H9 (cell line): ENCODE measurements at regions not wholly inside any gene's neighbourhood (a gene's known extent, or its start where the extent isn't known, plus 50 kb on each side); places are given as distances from the start of the nearest gene placed in this dataset.
A peak's percentile ranks its signal among the peaks of the same experiment; 100 is the strongest.

Source experiments
- DNase-seq: peaks from one replicate; pipeline ENCODE4 v3.0.0-alpha.2; 2017
- H2AFZ ChIP-seq: one replicate; pipeline ENCODE4 v1.6.1; 2013; ENCODE audit warnings: mild to moderate bottlenecking, low read length, control low read depth, moderate library complexity
- H2AK5ac ChIP-seq: 2 replicates; pipeline ENCODE4 v1.6.1; 2013; ENCODE audit warnings: low read length, control low read depth, mixed read lengths; ENCODE audit not compliant: insufficient read length
- H2BK120ac ChIP-seq: one replicate; pipeline ENCODE4 v1.6.1; 2013; ENCODE audit warnings: low read depth, mild to moderate bottlenecking, low read length, control low read depth, inconsistent platforms; ENCODE audit not compliant: poor library complexity, severe bottlenecking
- H2BK12ac ChIP-seq: 2 replicates; pipeline ENCODE4 v1.6.1; 2013; ENCODE audit warnings: low read length, control low read depth, mixed read lengths, low read depth; ENCODE audit not compliant: insufficient read length
- H2BK15ac ChIP-seq: 2 replicates; pipeline ENCODE4 v1.6.1; 2013; ENCODE audit warnings: low read depth, low read length, control low read depth
- H2BK20ac ChIP-seq: one replicate; pipeline ENCODE4 v1.6.1; 2013; ENCODE audit warnings: low read depth, mild to moderate bottlenecking, low read length, control low read depth, inconsistent platforms; ENCODE audit not compliant: poor library complexity, severe bottlenecking
- H2BK5ac ChIP-seq: 2 replicates; pipeline ENCODE4 v1.6.1; 2013; ENCODE audit warnings: low read length, control low read depth, mixed read lengths; ENCODE audit not compliant: insufficient read length
- H3K14ac ChIP-seq: 2 replicates; pipeline ENCODE4 v1.6.1; 2013; ENCODE audit warnings: low read length, control low read depth; ENCODE audit not compliant: insufficient read depth
- H3K18ac ChIP-seq: 2 replicates; pipeline ENCODE4 v1.6.1; 2013; ENCODE audit warnings: low read depth, mild to moderate bottlenecking, mixed read lengths, low read length, control low read depth; ENCODE audit not compliant: insufficient read length
- H3K23ac ChIP-seq: 2 replicates; pipeline ENCODE4 v1.6.1; 2013; ENCODE audit warnings: low read length, control low read depth, mixed read lengths, low read depth; ENCODE audit not compliant: insufficient read length
- H3K23me2 ChIP-seq: 2 replicates; pipeline ENCODE4 v1.6.1; 2013; ENCODE audit warnings: low read depth, mild to moderate bottlenecking, mixed read lengths, low read length, control low read depth; ENCODE audit not compliant: insufficient read length, poor library complexity, severe bottlenecking
- H3K27ac ChIP-seq: 2 replicates; pipeline ENCODE4 v1.5.1; 2013; ENCODE audit warnings: low read length, control low read depth, mixed read lengths, low read depth; ENCODE audit not compliant: insufficient read length
- H3K27me3 ChIP-seq: 2 replicates; pipeline ENCODE4 v1.6.1; 2013; ENCODE audit warnings: low read length, control low read depth, inconsistent platforms; ENCODE audit not compliant: insufficient read depth
- H3K4ac ChIP-seq: 2 replicates; pipeline ENCODE4 v1.6.1; 2013; ENCODE audit warnings: low read depth, mild to moderate bottlenecking, control low read depth, inconsistent platforms, low read length, moderate library complexity
- H3K4me1 ChIP-seq: 2 replicates; pipeline ENCODE4 v1.6.1; 2013; ENCODE audit warnings: low read length, control low read depth, inconsistent platforms; ENCODE audit not compliant: insufficient read depth
- H3K4me2 ChIP-seq: 2 replicates; pipeline ENCODE4 v1.6.1; 2013; ENCODE audit warnings: low read length, control low read depth, mixed read lengths; ENCODE audit not compliant: insufficient read length, insufficient read depth
- H3K56ac ChIP-seq: 2 replicates; pipeline ENCODE4 v1.6.1; 2013; ENCODE audit warnings: low read depth, mild to moderate bottlenecking, mixed read lengths, low read length, control low read depth; ENCODE audit not compliant: insufficient read length
- H3K79me1 ChIP-seq: 2 replicates; pipeline ENCODE4 v1.6.1; 2013; ENCODE audit warnings: low read depth, mild to moderate bottlenecking, moderate library complexity, low read length, control low read depth, inconsistent platforms; ENCODE audit not compliant: insufficient read depth, poor library complexity, severe bottlenecking
- H3K79me2 ChIP-seq: 2 replicates; pipeline ENCODE4 v1.6.1; 2013; ENCODE audit warnings: low read length, control low read depth, inconsistent platforms; ENCODE audit not compliant: insufficient read depth
- H3K9ac ChIP-seq: 2 replicates; pipeline ENCODE4 v1.6.1; 2013; ENCODE audit warnings: low read length, control low read depth, mixed read lengths; ENCODE audit not compliant: insufficient read length; ENCODE audit errors: extremely low read depth
- H3K9me3 ChIP-seq: one replicate; pipeline ENCODE4 v1.6.1; 2013; ENCODE audit warnings: low read depth, low read length, inconsistent platforms; ENCODE audit not compliant: control insufficient read depth
- H3T11ph ChIP-seq: one replicate; pipeline ENCODE4 v1.6.1; 2013; ENCODE audit warnings: mild to moderate bottlenecking, low read length, control low read depth, inconsistent platforms
- H4K20me1 ChIP-seq: one replicate; pipeline ENCODE4 v1.6.1; 2013; ENCODE audit not compliant: control insufficient read depth, insufficient read length, insufficient read depth
- H4K5ac ChIP-seq: 2 replicates; pipeline ENCODE4 v1.6.1; 2013; ENCODE audit warnings: low read depth, mild to moderate bottlenecking, mixed read lengths, low read length, control low read depth; ENCODE audit not compliant: insufficient read length
- H4K8ac ChIP-seq: replicated peaks from 2 replicates; pipeline ENCODE4 v1.6.1; 2013; ENCODE audit warnings: low read length, control low read depth, mixed read lengths, low read depth; ENCODE audit not compliant: insufficient read length
- H4K91ac ChIP-seq: 2 replicates; pipeline ENCODE4 v1.6.1; 2013; ENCODE audit warnings: low read depth, mild to moderate bottlenecking, moderate library complexity, mixed read lengths, low read length, control low read depth; ENCODE audit not compliant: insufficient read length
- H3K27ac Mint-ChIP-seq, 3 experiments: 2 replicates in 2 of 3; 3 replicates in 1 of 3; pipeline ENCODE4 v1.8.0; 2020 to 2021; ENCODE audit warnings: mixed read lengths in 3 of 3, mild to moderate bottlenecking in 1 of 3, moderate library complexity in 1 of 3
- H3K27me3 Mint-ChIP-seq: 2 replicates; pipeline ENCODE4 v1.8.0; 2021; ENCODE audit warnings: low read depth, mild to moderate bottlenecking, moderate library complexity, mixed read lengths
- H3K36me3 Mint-ChIP-seq, 3 experiments: 2 replicates in 2 of 3; 3 replicates in 1 of 3; pipeline ENCODE4 v1.8.0; 2020 to 2021; ENCODE audit warnings: low read depth in 3 of 3, mixed read lengths in 3 of 3; ENCODE audit not compliant: insufficient read depth in 1 of 3
- H3K4me1 Mint-ChIP-seq, 2 experiments: 2 replicates each; pipeline ENCODE4 v1.8.0; 2020; ENCODE audit warnings: mixed read lengths in 2 of 2
- H3K4me3 Mint-ChIP-seq, 2 experiments: 2 replicates in 1 of 2; 3 replicates in 1 of 2; pipeline ENCODE4 v1.8.0; 2020 to 2021; ENCODE audit warnings: mild to moderate bottlenecking in 2 of 2, mixed read lengths in 2 of 2, moderate library complexity in 1 of 2
- H3K9me3 Mint-ChIP-seq, 2 experiments: 2 replicates in 1 of 2; 3 replicates in 1 of 2; pipeline ENCODE4 v1.8.0; 2020; ENCODE audit warnings: mild to moderate bottlenecking in 2 of 2, mixed read lengths in 2 of 2, moderate library complexity in 1 of 2
- WGBS: extraction: QIAGEN DNeasy Blood & Tissue Kit; methylation state at CpG from one replicate; pipeline ENCODE4 v1.1.7; 2013; ENCODE audit warnings: missing lambda C conversion rate, low lambda C conversion rate, mixed read lengths; ENCODE audit not compliant: insufficient read length; ENCODE audit errors: extremely low coverage; 5-methylcytosine and 5-hydroxymethylcytosine counted together
- TF ChIP-seq, protein P1 (sequence below): fragments of 200-600 bp; sonication (generic); conservative IDR thresholded peaks from 3 replicates; pipeline ENCODE4 v1.8.0; 2021; ENCODE audit warnings: antibody characterized with exemption, mild to moderate bottlenecking

DNA sequence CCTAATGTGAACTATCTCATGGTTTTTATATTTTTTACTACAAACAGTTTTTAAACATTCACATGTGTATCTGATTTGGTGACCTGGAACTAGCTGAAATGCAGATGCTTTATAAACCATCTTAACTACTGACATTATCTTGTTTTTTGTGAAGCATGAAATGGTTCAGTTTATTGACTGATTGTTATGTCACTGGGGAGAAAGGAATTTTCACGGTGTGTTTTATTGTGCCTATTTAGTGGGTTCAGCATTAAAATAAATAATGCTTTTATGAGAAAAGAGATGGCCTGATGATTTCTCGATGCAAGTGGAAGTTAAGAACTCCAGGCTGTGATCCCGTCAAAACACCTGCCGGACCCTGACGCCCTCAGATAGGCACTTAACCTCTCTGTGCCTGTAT lies 79.9 kb upstream of the KIF26B start:
- no peak overlapping the region for H3K4me3 Mint-ChIP-seq
- H3K79me1 ChIP-seq = no peaks in the 10 kb centered on the region
- TF ChIP-seq, protein P1, sequence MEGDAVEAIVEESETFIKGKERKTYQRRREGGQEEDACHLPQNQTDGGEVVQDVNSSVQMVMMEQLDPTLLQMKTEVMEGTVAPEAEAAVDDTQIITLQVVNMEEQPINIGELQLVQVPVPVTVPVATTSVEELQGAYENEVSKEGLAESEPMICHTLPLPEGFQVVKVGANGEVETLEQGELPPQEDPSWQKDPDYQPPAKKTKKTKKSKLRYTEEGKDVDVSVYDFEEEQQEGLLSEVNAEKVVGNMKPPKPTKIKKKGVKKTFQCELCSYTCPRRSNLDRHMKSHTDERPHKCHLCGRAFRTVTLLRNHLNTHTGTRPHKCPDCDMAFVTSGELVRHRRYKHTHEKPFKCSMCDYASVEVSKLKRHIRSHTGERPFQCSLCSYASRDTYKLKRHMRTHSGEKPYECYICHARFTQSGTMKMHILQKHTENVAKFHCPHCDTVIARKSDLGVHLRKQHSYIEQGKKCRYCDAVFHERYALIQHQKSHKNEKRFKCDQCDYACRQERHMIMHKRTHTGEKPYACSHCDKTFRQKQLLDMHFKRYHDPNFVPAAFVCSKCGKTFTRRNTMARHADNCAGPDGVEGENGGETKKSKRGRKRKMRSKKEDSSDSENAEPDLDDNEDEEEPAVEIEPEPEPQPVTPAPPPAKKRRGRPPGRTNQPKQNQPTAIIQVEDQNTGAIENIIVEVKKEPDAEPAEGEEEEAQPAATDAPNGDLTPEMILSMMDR = no peak
- no peak overlapping the region for H3K23ac ChIP-seq
- no peaks in the 10 kb centered on the region for H4K20me1 ChIP-seq
- H2AFZ ChIP-seq = no peak overlapping the region
- H3K4ac ChIP-seq = no peak overlapping the region
- H2BK5ac ChIP-seq = no peak overlapping the region
- no peak overlapping the region for H2AK5ac ChIP-seq
- peak overlapping the region in 1 of 3 experiments; percentile 27; a peak in 1 of 7 replicates for H3K27ac Mint-ChIP-seq
- H3T11ph ChIP-seq = no peak overlapping the region
- H3K4me1 Mint-ChIP-seq = peaks cover 5% of the 10 kb centered on the region in 2 experiments
- no peak overlapping the region for H2BK12ac ChIP-seq
- no peaks in the 10 kb centered on the region for H3K4me1 ChIP-seq
- no peaks in the 10 kb centered on the region for H3K79me2 ChIP-seq
- H3K9me3 ChIP-seq = no peaks in the 10 kb centered on the region
- H3K36me3 Mint-ChIP-seq = peaks cover 8 to 17% (median 16%) of the 10 kb centered on the region in 3 experiments
- H3K27me3 ChIP-seq = no peaks in the 10 kb centered on the region
- no peak overlapping the region for H4K5ac ChIP-seq
- no peak overlapping the region for H2BK120ac ChIP-seq
- no peak overlapping the region for H3K4me2 ChIP-seq
- peaks cover 5 to 10% of the 10 kb centered on the region in 2 experiments; a peak in 4 of 5 replicates for H3K9me3 Mint-ChIP-seq
- no peak overlapping the region for H4K91ac ChIP-seq
- H3K14ac ChIP-seq = no peak overlapping the region
- H3K9ac ChIP-seq = no peak overlapping the region
- no peak overlapping the region for H2BK15ac ChIP-seq
- no peak overlapping the region for H3K27ac ChIP-seq
- no CpG with 5 or more reads among the region's 5 CpGs for WGBS
- no peak overlapping the region for H3K56ac ChIP-seq
- no peaks in the 10 kb centered on the region for H3K23me2 ChIP-seq
- DNase-seq = no peak
- no peak overlapping the region for H2BK20ac ChIP-seq
- no peak overlapping the region for H3K18ac ChIP-seq
- H3K27me3 Mint-ChIP-seq = no peaks in the 10 kb centered on the region
- H4K8ac ChIP-seq = no peak overlapping the region
